ENCODE measurements at regions not wholly inside any gene's neighbourhood (a gene's known extent, or its start where the extent isn't known, plus 50 kb on each side); places are given as distances from the start of the nearest gene placed in this dataset.

DNA sequence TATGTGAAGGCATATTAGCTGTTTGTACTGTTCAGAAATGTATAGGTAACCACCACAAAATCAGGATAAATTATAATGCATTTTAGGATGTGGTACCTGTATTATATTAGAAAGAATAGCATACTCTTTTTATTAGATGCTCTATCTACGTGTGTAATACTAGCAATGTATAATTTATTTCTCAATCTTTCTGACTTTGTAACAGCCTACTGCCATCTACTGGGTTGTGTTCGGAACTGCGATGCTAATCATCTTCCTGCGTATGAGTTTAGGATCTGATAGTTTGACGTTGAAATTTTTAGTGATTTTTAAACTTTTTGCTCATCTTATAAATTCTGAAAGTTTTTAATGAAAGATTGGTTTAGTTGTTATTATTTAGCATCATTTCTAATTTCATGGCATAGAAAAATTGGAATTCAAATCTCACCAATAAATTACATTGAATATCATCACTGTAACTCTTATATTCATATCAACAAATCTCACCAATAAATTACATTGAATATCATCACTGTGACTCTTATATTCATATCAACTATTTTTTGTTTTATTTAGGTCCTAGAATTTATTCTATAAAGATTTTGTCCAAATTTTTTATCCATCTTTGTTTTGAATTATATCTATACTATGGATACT lies 322.7 kb upstream of the ZNF717 start:
- no peak for TF ChIP-seq EGR1 (IDR thresholded peaks at IDR 0.05)
- TF ChIP-seq CEBPB (IDR thresholded peaks at IDR 0.05), result no peak
- TF ChIP-seq, protein P1, sequence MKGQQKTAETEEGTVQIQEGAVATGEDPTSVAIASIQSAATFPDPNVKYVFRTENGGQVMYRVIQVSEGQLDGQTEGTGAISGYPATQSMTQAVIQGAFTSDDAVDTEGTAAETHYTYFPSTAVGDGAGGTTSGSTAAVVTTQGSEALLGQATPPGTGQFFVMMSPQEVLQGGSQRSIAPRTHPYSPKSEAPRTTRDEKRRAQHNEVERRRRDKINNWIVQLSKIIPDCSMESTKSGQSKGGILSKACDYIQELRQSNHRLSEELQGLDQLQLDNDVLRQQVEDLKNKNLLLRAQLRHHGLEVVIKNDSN (IDR thresholded peaks at IDR 0.05), result no peak
- TF ChIP-seq, protein P2, sequence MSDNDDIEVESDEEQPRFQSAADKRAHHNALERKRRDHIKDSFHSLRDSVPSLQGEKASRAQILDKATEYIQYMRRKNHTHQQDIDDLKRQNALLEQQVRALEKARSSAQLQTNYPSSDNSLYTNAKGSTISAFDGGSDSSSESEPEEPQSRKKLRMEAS (IDR thresholded peaks at IDR 0.05), result no peak
- no peak for TF ChIP-seq NFIC (IDR thresholded peaks at IDR 0.05)
- TF ChIP-seq CREB1 (IDR thresholded peaks at IDR 0.05; ENCODE audit: low read depth), result no peak
